ENCODE measurements at regions not wholly inside any gene's neighbourhood (a gene's known extent, or its start where the extent isn't known, plus 50 kb on each side); places are given as distances from the start of the nearest gene placed in this dataset.
A peak's percentile ranks its signal among the peaks of the same experiment; 100 is the strongest.
"Not testable (repeated sequence)": the region's sequence is repeated elsewhere in the genome, so short reads cannot be mapped to it uniquely, and the experiment has no call there.

DNA sequence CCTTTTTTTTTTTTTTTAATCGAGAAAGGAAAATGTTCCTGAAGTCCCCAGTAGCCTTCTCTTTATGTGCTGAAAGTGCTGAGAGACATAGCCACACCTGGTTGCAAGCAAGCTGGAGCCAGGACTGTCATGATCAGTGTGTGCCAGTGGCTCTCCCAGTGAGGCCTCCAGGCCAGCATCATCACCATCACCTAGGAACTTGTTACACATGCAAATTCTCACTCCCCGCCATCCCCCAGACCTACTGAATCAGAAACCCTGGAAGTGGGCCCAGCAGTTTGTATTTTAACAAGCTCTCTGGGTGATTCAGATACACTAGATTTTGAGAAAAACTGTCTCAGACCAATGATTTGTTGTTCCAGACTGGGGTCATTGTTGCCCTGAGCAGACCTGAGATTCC is 181.9 kb upstream of the GLRA1 start:
- no peak for DNase-seq

GRCh38 chr5:152105085-152105484 is 180.4 kb upstream of the GLRA1 start:
- DNase-seq, result no peak

- DNase-seq, result no peak
Observed at GRCh38 chr5:152104211-152104610, 179.6 kb upstream of the GLRA1 start.

GRCh38 chr5:152102908-152103307 is 178.3 kb upstream of the GLRA1 start:
- DNase-seq, result not testable (repeated sequence)

DNA sequence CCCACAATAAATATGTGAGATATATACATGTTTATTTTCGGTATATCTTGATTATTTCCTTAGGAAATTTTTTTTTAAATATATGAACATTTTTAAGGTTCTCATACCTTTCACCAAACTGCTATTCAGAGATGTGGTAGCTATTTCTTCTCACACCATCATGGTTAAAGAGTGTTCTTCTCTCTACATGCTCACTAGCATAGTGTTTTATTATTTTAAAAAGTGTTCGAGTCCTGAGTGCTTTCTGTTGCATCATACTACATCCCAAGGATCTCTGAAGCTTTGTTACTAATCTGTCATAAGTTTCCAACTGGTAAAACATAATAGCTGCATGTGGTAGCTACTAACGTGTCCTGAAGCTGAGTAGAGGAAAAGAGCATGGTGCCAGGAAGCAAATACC is 177.4 kb upstream of the GLRA1 start:
- DNase-seq, result no peak

GRCh38 chr5:152100462-152100861 is 175.8 kb upstream of the GLRA1 start:
- DNase-seq, result no peak

- DNase-seq, result no peak
Observed at GRCh38 chr5:152097128-152097527, 172.5 kb upstream of the GLRA1 start.

GRCh38 chr5:152094716-152095115 is 170.1 kb upstream of the GLRA1 start:
- no peak for DNase-seq

- no peak for DNase-seq
Observed at GRCh38 chr5:152094060-152094459, 169.4 kb upstream of the GLRA1 start.

GRCh38 chr5:152092580-152092979 is 167.9 kb upstream of the GLRA1 start:
- DNase-seq, result peak; percentile 4

- no peak for DNase-seq
Observed at GRCh38 chr5:152089644-152090043, 165.0 kb upstream of the GLRA1 start.

DNA sequence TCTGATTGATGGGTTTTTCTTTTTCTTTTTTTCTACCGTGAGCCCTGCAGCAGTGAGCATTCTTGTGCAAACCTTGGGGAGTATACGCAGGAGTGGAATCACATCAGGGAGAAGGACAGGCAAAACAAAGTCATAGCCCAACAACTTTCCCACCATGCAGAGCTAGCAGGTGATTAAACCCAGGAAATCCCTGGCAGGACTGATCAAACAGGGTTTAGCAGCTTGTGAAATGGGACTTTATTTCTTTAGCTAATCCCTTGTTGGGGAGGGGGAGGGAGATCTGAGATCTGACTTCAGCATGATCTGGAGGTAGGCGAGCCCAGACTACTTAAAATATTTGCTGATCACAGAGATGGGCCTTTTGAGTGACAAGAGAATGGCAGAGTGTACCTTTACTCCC is 162.0 kb upstream of the GLRA1 start:
- DNase-seq, result no peak

GRCh38 chr5:152084476-152084875 is 159.8 kb upstream of the GLRA1 start:
- no peak for DNase-seq

- DNase-seq, result no peak
Observed at GRCh38 chr5:152083231-152083630, 158.6 kb upstream of the GLRA1 start.

- no peak for DNase-seq
Observed at GRCh38 chr5:152072091-152072490, 147.4 kb upstream of the GLRA1 start.

DNA sequence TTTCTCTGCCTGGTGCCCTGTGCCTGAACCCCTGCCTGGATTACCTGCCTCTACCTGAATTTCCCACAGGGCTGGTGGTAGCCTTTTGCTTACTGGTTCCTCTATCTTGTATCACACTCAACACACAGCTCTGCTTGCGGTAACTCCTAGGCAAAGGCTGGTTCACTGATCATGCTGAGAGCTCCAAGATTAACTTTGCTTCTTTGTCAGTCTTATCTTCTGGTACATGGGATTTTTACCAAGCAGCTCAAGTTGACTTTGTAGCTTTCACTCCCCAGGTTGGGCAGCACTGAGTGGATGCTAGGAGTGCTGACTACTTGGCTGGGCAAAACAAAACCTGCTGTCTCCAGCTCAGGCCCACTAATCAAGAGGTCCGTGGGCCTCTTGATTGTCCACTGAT is 145.9 kb upstream of the GLRA1 start:
- DNase-seq, result no peak

DNA sequence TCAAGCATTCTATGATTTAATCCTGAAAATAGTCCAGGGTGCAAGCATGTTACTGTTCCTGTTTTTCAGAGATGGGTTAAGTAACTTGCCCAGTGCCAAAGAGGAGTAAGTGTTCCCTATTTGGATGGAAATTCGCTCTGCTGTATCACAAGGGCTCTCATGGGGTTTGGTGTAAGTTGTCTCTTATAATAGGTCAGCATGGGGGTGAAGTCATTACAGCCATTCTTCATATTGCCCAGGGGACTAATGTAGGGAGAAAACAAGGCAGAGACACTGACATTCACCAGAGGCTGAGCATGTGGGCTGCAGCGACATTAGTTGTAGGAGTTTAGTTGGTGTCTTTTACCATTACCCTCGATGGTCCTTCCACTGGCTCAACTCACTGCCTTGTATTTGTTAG is 142.1 kb upstream of the GLRA1 start:
- no peak for DNase-seq

DNA sequence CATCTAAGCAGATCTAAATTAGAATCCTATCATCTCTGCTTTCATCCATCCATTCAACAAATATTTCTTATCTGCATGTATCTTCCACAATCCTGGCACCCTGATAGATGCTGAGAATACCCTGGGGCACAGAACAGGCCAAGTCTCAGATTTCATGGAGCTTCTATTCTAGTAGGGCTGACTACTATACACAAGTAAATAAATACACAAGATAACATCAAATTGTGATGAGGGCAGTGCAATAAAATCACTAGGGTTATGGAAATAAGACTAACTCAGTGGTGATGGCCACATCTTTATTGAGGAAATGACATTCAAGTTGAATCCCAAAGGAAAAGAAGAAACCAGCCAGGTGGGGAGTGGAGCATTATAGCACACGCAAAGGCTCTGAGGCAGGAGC is 138.4 kb upstream of the GLRA1 start:
- DNase-seq, result no peak

DNA sequence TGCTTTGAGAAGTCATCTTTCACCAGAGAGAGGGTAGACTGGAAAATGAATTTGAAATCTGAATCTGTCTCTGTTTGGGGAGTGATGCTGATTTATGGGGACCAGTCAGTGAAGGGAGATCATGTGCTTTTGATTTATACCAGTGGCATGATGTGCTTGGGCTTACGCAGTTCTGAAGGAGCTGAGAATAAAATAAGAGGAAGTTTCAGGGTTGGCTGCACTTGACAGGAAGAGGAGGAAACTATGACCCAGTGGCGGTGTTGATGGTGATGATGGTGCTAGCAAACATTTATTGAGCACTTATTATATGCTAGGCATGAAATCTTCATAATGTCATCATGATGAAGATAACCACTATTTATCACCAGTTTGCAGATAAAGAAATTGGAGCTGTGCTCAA is 136.4 kb upstream of the GLRA1 start:
- no peak for DNase-seq

DNA sequence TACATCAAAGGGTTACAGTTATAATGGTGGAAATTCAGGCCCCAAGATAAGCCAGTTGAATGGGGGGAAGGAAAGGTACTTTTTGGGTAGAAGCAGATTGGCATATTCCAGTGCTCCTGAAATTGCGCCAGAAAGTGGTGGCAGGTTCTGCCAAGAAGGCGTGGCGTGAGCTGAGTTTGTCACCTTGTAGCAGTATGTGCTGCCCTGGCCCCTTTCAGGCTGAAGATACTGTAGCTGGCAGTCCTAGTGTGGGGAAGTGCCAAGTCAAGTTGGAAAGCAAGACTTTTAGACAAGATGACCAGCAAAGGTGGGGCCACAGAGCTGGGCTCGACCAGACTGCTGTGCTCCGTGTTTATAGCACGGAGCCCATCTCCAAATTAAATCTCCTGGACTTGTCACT is 133.6 kb upstream of the GLRA1 start:
- no peak for DNase-seq

- DNase-seq, result no peak
Observed at GRCh38 chr5:152056931-152057330, 132.3 kb upstream of the GLRA1 start.

DNA sequence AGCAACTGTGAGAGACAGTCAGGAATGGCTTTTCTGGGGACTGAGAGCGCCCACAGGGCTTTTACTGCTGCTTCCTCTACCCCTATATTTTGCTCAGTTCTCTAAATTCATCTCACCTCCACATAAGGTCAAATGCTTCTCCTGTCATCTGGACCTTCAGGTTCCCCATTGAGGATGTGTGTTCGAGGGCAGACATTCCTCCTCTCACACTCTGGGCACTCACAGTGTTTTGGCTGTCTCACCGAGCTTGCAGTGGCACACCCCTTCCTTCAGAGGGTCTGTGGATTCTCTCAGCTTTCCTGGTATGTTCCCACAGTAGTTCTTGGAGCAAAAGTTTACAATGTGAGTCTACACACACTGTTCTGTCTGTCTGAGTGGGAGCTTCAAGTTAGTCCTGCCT is 127.8 kb upstream of the GLRA1 start:
- no peak for DNase-seq

- no peak for DNase-seq
Observed at GRCh38 chr5:152051499-152052454, 127.1 kb upstream of the GLRA1 start.

- DNase-seq, result no peak
Observed at GRCh38 chr5:152046361-152046760, 121.7 kb upstream of the GLRA1 start.

- not testable (repeated sequence) for DNase-seq
Observed at GRCh38 chr5:152038856-152039255, 114.2 kb upstream of the GLRA1 start.

Data from stimulated activated CD4-positive, alpha-beta T cell treated with anti-CD3 and anti-CD28 coated beads, Interleukin-15, amount 100 ng/mL, for 24 hours (primary cell).